ENCODE measurements at regions not wholly inside any gene's neighbourhood (a gene's known extent, or its start where the extent isn't known, plus 50 kb on each side); places are given as distances from the start of the nearest gene placed in this dataset.

DNA sequence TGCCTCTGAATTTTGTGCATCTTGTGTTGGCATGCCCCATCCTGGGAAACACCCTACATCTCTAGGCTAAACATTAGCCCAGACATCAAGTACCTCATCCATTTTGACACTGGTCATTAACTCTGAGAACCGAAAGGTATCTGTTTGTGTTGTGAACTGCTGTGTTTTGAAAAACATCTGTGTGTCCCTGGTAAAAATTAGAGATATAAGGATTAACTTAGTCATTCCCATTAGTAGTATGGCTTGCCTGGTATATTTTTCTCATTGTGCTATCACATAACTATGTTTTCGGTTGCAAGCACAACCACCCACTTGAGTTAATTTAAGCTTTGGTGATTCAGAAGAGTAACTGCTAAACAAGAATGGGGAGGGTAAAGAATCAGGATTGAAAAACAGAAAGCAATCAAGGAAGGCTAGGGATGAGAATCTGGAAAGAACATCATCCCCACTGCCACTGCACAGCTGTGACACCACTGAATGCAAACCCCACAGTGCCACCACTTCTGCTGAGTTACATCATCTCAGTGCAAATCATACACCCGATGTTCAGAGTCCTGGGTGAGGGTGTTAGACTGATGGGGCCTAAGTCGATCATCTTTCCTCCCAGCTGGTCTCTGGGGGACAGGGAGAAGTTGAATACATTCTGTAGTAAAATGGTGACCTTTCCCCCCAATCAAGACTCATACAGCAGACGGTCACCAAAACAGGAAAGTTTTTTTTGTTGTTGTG is 234.0 kb downstream of the EPHA4 start:
- no peak for DNase-seq (ENCODE audit: low spot score)

DNA sequence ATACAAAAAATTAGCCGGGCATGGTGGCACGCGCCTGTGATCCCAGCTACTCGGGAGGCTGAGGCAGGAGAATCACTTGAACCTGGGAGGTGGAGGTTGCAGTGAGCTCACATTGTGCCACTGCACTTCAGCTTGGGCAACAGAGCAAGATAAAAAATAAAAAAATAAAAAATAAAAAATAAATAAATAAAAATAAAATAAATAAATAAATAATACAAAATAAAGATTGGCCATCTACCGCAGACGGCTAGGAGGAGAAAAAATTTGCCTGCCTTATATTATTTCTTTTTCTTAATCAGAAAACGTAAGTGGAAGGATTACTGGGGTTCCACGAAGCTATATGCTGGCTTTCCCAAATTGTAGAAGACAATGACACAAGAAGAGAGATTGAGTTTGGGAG is 229.7 kb downstream of the EPHA4 start:
- DNase-seq (ENCODE audit: low spot score): no peak

DNA sequence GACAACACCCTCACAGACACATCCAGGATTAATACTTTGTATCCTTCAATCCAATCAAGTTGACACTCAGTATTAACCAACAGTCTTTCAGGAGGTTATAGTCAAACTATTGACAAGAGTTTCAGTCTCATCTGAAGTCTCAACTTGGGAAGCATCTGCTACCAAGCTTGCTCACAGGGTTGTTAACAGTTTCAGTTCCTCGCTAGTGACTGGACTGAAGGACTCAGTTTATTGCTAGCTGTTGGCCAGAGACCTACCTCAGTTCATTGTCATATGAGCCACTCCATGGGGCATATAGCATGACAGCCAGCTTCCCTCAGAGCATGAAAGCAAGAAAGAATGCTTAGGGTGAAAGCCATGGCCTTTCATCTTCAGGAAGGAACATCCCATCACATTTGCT is 228.6 kb downstream of the EPHA4 start:
- DNase-seq (ENCODE audit: low spot score): no peak

- DNase-seq (ENCODE audit: low spot score): no peak
Measured at GRCh38 chr2:221345516-221345915, 226.6 kb downstream of the EPHA4 start.

DNA sequence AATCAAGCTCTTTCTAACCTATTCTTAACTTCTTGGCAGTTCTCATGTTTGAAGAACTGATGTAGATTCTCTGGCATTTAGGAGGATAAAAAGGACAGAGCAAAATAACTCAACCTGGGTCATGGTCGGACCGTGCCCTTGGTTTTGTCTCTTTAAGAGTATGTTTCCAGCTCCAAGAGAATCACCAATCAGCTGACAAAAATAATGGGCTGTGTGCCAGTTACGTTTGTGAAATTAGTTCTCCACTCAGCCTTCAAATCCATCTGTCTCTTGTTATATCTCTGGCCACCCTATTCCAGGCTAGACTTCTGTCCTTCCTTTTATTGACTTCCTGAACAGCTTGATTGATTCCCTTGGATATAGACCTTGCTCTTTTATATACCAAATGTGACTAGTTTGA is 225.7 kb downstream of the EPHA4 start:
- DNase-seq (ENCODE audit: low spot score): no peak

GRCh38 chr2:221347471-221347870 is 224.6 kb downstream of the EPHA4 start:
- DNase-seq (ENCODE audit: low spot score): no peak

GRCh38 chr2:221350616-221351015 is 221.5 kb downstream of the EPHA4 start:
- no peak for DNase-seq (ENCODE audit: low spot score)

- no peak for DNase-seq (ENCODE audit: low spot score)
Measured at GRCh38 chr2:221353201-221353600, 218.9 kb downstream of the EPHA4 start.

DNA sequence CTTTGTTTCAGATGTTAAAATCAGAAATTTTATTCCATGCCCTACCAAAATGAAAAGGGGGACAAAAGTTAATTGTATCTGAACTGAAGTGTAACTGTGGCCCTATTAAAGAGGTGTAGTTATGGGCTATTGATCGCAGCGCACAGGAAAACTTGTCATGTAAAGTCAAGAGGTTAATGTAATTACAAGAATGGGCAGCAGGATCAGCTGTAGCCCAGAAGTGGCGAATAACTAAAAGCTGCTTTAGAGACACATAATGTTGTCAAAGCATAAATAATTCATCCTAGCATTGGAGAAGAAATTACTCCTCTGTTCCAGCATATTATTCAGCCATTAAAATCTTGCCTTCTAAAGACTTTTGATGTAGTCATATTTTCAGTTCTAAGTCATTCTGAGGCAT is 211.8 kb downstream of the EPHA4 start:
- no peak for DNase-seq (ENCODE audit: low spot score)

- no peak for DNase-seq (ENCODE audit: low spot score)
Measured at GRCh38 chr2:221360742-221361141, 211.4 kb downstream of the EPHA4 start.

DNA sequence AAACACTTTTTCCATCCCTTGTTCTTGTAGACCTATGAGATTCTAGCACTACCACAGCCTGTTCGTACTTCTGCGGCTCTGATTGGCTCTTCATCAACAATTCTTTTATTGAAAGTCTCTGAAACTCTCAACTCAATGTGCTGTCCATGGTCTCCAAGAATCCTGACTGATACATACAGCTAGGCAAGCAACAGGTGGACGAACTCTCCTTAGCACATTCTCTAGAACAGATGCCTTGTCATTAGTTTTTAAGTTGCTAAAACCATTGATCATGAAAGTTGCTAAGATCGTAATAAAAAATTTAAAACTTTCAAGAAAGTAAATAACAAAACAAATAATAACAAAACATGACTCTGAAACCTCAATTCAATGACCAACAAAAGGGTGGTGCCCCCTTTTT is 210.5 kb downstream of the EPHA4 start:
- no peak for DNase-seq (ENCODE audit: low spot score)

DNA sequence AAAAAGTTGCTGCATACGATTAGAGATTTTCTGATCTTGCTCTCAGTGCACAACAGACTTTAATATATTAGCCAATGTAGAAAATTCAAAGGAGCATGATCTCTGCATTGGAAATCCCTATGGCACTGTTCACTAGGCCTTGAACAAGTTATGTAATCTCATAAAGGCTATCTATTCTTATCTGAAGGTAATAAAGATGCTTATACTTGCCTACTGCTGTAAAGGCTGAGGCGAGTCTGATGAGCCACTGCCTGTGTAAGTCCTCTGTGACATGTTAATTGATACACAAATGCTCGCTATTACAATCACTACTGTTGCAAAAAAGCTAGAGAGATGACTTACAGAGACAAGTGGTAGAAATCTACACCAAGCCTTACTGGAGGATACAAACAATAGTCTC is 207.4 kb downstream of the EPHA4 start:
- DNase-seq (ENCODE audit: low spot score): no peak
